HG03025 (cell line): ENCODE measurements at regions not wholly inside any gene's neighbourhood (a gene's known extent, or its start where the extent isn't known, plus 50 kb on each side); places are given as distances from the start of the nearest gene placed in this dataset.
"Not testable (repeated sequence)": the region's sequence is repeated elsewhere in the genome, so short reads cannot be mapped to it uniquely, and the experiment has no call there.

Source experiments
- ATAC-seq: cut with Tn5 transposase; IDR thresholded peaks from one replicate; pipeline ENCODE4 v1.9.1; 2021; ENCODE audit warnings: mild to moderate bottlenecking, moderate library complexity; ENCODE audit not compliant: unreplicated experiment, low FRiP score

DNA sequence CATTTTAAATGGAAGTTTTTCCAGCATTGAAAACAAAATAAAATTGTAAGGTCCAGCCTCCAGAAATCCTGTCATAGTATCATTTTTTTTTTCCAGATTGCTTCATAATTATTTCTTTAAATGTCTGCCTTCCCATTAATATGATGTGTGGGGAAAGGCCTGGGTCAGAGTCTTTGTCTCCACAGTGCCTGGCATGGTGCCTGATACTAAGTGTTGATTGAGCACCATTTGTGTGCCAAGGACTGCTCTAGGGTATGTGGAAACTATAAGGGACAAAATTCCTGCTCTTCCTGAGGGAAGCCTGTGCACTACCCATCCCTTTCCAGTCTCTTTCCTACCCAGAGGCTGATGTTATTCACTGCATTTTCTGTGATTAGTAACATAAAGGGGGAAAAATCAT lies 53.1 kb upstream of the BEND4 start:
- ATAC-seq = no peak

DNA sequence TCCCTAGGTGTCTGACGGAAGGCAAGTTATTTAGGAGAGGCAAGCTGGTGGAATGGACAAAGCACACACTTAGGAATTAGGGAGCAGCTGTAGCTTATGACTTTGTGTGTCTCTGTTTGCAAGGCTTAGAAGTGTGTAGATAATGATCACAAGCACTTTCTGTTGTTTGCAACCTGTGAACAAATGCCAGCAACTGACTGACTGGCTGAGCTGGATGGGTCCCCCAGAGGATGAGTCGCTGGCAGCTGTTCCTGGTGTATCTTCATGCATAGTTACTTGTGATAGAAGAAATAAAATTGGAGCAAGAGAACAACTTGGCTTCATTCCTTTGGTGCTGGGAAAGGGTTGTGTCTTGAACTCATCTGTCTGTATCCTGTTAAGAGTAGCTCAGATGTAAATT lies 64.2 kb upstream of the BEND4 start:
- no peak for ATAC-seq

DNA sequence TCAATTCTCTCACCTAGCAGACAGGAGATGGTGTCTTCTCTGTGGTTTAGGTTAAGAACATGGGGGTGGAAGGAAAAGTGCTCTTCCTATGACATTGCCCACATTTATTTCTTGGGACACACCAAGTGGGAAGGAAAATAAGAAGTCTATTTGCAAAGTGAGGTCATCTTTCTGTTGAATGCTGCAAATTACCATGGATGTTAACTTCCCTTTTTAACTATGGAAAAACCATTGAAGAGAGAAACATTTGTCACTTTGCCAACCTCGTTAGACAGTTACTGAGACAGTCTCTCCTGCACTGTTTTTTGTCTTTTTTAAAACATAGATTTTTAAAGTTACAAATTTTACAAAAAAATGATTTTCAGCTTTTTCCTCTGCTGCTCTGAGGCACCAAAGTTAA lies 72.8 kb upstream of the BEND4 start:
- ATAC-seq = no peak

DNA sequence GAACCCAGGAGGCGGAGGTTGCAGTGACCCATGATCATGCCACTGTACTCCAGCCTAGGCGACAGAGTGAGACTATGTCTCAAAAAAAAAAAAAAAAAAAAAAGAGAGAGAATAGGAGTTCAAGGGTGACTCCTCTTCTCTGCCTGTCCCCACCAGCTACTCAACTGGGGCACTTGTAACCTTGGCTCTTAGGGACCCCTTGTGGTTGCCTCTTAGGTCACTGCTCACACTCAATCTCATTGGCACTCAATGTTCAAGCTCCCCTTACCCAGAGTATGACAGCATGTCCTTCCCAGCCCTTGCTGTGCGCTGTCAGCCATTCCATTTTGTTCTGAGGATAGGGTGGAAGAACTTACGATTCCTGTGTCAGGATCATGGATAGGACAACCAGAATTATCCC lies 82.4 kb upstream of the BEND4 start:
- no peak for ATAC-seq

DNA sequence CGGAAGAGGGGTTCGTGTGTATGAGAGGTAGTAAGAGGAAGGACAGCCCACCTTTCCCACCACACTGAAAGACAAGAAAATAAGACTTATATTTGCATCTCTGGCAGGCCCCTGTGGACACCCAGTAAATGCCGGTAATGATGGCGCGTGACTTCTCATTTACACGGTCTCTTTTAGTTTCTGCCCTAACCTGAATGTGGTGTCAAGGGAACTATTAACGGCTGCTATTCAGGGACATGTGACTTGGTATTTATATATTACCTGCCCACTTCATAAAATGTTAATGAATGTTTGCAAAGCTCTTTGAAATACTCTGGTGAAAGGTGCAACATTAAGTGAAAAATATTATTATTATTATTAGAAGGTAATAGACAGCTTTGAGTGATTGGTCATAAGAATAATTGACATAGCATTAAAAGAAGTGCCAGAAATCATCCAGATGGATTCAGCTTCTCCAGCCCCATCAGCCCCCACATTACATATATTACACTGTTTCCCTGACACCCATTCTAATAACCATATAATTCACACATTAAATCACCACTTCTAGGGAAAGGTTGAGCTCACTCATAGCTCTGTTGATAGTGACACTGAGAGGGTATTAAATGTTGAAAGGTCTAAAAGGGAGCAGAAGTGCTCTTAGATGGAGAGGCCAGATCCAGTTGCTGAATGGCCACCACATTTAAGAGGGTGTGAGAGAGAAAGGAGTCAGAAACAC lies 83.0 kb upstream of the BEND4 start:
- ATAC-seq = no peak

DNA sequence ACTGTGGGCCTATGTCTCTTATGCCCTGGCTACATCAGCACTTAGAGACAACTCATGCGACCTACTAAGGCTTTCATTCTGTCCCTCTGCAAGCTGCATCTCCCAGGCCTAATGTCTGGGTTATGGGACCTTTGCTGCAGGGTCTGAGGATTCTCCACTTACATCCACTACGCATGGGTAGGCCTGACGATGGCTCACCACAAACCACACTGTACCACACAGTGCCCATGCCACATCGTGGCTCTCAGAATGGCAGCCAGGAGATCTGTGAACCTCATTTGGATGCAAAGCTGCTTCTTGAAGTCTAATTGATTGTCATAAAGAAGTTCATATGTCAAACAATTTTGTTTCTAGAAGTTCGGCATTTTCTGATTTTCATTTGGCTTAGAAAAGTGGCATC lies 84.6 kb upstream of the BEND4 start:
- no peak for ATAC-seq

DNA sequence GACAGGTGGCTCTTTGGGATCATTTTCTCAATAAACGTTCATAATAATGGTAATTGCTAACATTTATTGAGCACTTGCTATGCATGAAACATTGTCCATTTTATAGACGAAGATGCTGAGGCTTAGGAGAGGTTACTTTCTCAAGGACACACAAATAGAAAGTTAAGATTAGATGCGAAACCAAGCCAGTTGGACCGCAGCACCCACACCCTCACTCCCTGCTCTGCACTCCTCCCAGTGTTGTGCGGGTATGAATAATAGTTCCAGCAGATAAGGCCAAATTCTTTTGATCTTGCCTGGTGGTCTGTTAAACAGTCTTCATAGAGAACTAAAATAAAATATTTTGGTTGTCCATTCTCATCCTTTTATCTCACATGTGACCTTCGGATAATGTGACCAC lies 85.0 kb upstream of the BEND4 start:
- ATAC-seq = no peak

DNA sequence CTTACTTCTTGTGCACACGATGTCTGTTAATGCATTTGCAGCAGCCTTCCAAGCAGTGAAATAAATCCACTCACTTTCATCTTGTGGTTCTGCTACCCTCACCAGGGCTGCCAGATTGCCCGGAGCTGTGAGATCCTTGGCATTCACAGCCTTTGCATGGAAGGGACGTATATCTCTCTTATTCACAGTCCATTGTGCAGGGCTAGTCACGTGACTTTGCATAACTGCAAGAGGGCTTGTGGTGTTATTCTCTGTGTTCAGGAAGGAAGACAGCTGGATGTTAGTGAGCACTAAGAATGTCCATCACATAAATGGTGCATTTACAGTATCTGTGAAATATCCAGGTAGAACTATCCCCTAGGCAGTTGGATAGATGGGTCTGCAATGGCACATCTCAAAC lies 96.5 kb upstream of the BEND4 start:
- no peak for ATAC-seq

DNA sequence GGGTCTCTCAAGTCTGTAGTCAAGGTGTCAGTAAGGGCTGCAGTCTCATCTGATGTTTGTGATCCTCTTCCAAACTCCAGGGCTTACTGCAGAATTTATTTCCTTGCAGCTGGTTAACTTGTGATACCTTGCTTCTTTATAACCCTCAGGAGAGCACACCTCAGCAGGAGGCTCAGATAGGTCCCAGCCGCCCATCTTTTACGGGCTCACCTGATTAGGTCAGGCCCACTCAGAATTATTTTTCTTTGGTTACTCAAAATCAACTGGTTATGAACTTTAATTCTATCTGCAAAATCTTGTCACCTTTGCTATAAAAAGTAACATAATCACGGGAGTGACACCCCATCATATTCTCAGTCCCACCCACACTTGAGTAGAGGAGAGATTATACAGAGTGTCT lies 99.9 kb upstream of the BEND4 start:
- no peak for ATAC-seq

DNA sequence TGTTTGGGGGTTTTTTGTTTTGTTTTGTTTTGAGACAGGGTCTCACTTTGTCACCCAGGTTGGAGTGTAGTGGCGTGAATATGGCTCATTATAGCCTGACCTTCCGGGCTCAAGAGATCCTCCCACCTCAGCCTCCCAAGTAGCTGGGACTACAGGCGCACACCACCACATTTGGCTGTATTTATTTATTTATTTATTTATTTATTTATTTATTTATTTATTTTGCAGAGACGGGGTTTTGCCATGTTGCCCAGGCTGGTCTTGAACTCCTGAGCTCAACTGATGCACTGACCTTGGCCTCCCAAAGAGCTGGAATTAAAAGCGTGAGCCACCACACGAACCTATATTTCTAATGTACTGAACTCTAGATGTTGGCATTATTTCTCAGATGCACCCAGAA lies 105.2 kb upstream of the BEND4 start:
- not testable (repeated sequence) for ATAC-seq

DNA sequence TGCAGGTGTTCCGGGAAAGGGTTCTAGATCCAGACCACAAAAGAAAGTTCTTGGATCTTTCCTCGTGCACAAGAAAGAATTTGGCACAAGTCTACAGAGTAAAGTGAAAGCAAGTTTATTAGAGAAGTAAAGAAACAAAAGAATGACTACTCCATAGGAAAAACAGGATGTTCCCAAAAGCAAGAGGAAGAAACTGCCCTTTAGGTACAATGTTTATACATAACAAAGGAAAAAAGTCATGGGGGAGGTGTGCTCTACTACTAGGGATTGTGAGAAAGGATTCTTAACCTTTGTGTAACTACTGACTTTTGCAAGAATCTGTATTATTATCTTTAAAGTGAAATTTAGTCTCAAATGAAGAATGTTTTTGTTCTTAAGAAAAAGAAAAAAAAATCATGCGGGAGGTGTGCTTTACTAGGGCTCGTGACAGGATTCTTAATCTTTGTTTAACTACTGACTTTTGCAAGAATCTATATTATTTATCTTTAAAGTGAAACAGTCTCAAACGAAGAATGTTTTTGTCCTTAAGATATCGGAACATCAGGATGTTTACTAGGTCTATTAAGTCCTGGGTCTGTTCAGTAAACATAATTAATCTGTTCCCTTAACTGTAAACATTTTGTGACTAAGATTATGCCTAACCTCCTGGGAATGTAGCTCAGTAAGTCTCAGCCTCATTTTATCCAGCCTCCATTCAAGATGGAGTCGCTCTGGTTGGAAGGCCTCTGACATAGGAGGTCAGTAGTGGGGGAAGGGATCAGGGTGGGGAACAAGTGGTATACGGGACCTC lies 110.4 kb upstream of the BEND4 start:
- ATAC-seq = no peak

DNA sequence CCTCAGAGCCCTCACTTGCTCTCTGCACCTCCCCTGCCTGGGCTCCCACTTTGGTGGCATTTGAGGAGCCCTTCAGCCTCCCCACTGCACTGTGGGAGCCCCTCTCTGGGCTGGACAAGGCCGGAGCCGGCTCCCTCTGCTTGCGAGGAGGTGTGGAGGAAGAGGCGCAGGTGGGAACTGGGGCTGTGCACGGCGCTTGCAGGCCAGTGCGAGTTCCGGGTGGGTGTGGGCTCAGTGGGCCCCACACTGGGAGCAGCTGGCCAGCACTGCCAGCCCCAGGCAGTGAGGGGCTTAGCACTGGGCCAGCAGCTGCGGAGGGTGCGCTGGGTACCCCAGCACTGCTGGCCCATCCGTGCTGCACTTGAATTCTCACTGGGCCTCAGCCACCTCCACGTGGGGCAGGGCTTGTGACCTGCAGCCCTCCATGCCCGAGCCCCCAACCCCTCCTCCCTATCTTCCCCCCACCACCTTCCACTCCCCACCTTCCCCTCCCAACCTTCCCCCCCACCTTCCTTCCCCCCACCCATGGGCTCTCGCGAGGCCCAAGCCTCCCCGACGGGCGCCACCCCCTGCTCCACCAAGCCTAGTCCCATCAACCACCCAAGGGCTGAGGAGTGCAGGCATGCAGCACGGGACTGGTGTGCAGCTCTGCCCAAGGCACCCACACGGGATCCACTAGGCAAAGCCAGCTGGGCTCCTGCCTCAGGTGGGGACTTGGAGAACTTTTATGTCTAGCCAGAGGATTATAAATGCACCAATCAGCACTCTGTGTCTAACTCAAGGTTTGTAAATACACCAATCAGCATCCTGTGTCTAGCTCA lies 113.5 kb upstream of the BEND4 start:
- ATAC-seq = no peak

DNA sequence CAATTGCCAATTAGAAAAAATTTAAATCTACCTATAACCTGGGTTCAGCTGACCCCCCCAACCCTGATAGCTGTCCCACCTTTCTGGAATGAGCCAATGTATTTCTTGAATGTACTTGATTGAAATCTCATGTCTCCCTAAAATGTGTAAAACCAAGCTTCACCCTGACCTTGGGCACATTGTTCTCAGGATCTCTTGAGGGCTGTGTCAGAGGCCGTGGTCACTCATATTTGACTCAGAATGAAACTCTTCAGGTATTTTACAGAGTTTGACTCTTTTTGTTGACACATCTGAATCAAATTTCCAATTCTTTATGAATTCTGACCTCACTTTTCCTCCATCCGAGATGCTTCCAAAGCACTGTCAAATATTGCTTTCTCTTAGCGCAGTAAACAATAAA lies 115.3 kb upstream of the BEND4 start:
- no peak for ATAC-seq

DNA sequence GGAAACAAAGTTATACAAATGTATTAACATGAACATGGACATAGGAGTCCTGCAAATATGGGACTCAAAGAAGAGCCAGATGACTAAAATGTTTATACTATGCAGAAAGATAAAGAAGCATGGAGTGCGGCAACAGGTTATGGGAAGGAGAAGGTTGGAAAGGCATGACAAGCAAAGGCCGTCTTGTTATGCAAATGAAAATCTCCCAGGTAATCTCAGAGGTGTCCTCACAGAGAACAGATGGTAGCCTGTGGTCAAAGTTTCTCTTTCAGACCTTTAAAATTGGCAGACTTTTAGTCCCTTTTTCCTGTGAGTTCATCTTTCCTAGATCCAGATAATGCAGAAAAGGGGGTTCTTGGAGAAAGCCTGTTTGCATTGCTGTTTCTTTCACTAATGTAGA lies 116.4 kb upstream of the BEND4 start:
- no peak for ATAC-seq

DNA sequence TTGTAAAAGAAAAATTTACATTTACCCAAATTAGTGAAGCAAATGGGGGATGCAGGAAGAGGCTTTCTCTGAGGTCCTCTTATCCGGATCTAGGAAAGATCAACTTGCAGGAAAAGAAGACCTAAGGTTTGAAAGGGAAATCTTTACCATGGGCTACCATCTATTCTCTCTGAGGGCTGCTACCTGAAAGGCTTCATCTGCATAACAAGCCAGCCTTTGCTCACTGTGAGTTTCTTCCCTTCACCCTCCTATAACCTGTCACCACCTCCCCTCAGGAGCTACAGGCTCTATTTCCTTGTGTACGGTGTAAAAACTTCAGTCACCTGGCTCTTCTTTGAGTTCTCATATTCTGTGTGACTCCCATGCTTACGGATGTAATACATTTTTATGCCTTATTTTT lies 118.6 kb upstream of the BEND4 start:
- no peak for ATAC-seq

DNA sequence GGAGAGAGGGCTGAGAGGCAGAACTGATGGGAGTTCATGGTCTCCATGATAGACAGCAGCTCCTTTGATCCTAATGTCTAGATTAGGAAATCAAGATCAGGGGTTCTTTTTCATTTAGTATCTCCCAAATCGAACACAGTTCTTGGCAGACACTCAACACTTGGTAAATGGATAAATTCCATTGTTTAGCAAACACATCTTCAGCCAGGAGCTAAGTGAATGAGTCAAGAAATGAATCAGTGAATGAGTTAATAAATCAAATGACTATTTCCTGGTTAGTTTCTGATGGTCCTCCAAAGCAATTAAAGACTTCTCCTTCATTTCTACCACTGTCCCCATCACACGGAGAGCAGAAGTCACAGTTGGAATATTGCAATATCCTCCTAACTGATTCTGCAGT lies 120.0 kb upstream of the SHISA3 start:
- no peak for ATAC-seq

DNA sequence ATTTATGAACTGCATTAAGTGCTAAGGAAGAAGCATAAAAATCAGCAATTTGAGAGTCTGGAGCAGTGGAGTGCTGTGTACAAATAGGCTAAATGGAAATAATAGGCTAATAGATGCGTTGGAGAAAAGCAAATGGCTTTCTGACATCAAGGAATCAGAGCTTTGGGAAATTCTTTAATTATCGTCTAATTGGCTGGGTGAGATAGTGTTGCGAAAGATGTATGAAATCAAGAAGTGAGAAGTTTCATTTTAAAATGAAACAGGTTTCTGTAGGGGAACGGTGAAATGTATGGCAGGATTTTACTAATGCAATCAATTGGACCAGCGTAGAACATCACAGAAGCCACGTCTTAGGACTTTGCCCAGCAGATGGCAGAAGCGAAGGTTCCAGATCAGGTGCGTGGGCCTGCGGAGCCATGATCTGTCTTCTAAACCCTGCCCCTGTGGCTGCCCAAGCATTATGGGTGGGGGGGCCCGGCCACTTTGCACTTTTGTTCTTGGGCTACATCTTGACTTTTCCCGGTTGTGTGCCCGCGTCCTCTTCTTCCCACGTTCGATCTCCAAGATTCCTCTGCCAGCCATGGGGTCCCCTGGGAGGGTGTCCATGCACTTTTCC lies 118.5 kb upstream of the SHISA3 start:
- no peak for ATAC-seq

DNA sequence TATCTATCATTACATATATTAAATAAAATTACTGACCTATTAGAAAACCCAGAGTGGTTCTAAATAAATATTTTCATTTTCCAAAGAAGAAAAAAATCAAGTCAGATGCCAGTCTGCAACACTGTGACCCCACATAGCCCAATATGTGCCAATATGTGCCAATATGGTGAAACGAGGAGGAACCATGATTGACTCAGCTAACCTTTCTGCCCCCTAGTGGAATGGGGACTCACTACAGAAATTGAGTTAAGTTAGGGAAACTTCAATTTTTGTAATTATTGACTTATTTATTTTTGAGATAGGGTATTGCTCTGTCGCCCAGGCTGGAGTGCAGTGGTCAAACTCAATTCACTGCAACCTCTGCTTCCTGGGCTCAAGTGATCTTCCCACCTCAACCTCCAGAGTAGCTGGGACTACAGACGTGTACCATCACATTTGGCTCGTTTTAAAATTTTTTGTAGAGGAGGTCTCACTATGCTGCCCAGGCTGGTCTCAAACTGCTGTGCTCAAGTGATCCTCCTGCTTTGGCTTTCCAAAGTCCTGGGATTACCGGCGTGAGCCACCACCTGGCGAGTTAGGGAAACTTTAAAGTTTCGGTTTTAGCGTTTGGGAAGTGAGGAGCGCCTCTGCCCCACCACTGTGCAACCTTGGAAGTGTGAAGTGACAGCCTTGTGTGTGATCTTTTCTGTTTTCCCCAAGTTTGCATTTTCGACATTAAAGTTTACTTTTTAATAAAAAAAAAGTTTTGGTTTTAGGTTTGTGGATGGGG lies 116.8 kb upstream of the SHISA3 start:
- no peak for ATAC-seq

DNA sequence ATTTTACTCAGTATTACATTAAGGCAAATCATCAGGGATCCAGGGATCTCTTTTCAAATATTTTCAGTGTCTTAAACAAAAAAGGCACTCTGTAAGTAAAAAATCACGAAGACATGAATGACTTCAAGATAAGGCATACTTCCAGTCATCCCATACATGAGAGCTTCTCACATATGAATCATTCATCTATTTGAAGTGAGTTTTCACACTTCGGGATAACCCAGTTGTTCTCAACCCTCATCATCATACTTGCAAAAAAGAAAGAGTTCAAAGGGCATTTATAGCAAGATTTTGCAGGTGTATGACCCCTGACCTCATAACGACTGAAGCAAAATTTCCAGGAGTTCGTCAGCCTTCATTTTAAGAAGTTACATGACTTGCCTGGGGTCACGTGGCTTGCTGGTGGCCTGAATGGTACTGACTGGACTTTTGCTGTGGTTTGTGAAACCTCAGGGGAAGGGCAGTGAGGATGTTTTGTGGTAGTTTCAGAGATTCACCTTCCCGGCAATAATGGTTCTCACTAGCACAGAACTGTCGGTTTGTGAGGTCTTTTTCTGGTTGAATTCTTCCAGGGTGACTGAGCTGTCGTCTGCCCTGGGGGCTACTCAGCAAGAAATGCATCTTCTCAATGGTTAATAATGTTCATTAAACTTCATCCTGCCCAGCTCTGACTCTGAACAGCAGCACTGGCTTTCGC lies 115.8 kb upstream of the SHISA3 start:
- peak; percentile 37 for ATAC-seq
